Duodenal mucosa (tissue), 2 donors: ENCODE measurements at regions not wholly inside any gene's neighbourhood (a gene's known extent, or its start where the extent isn't known, plus 50 kb on each side); places are given as distances from the start of the nearest gene placed in this dataset.
"Not testable (repeated sequence)": the region's sequence is repeated elsewhere in the genome, so short reads cannot be mapped to it uniquely, and the experiment has no call there.

Source experiments
- H3K27ac ChIP-seq: one replicate; pipeline ENCODE4 v1.7.0; 2013; ENCODE audit warnings: low read depth, low read length
- H3K27me3 ChIP-seq, 2 donors: one replicate each; pipeline ENCODE4 v1.7.0; 2013; ENCODE audit warnings: low read length in 2 of 2, control low read depth in 1 of 2; ENCODE audit not compliant: insufficient read depth in 2 of 2, control insufficient read depth in 1 of 2
- H3K36me3 ChIP-seq, 2 donors: one replicate each; pipeline ENCODE4 v1.7.0; 2013; ENCODE audit warnings: low read length in 2 of 2, control low read depth in 1 of 2; ENCODE audit not compliant: insufficient read depth in 2 of 2, control insufficient read depth in 1 of 2
- H3K4me1 ChIP-seq, 2 donors: one replicate each; pipeline ENCODE4 v1.7.0; 2013; ENCODE audit warnings: low read length in 2 of 2, control low read depth in 1 of 2; ENCODE audit not compliant: insufficient read depth in 2 of 2, control insufficient read depth in 1 of 2
- H3K4me3 ChIP-seq, 2 donors: one replicate each; pipeline ENCODE4 v1.7.0; 2013; ENCODE audit warnings: low read length in 2 of 2, low read depth in 1 of 2
- H3K9ac ChIP-seq, 2 donors: one replicate each; pipeline ENCODE4 v1.7.0; 2013; ENCODE audit warnings: low read length in 2 of 2, low read depth in 1 of 2
- H3K9me3 ChIP-seq, 2 donors: one replicate each; pipeline ENCODE4 v1.7.0; 2013; ENCODE audit warnings: low read length in 2 of 2, control low read depth in 1 of 2; ENCODE audit not compliant: control insufficient read depth in 1 of 2

- Histone ChIP-seq H3K4me1 (no peaks in the 10 kb centered on the region), H3K27me3 (no peaks in the 10 kb centered on the region), H3K36me3 (no peaks in the 10 kb centered on the region), H3K27ac (no peak overlapping the region), H3K9me3 (peaks cover 12 to 14% of the 10 kb centered on the region in 2 donors), H3K4me3 (no peak overlapping the region), H3K9ac (no peak overlapping the region)
Measured at GRCh38 chr13:63463782-63464610, 2048.3 kb upstream of the PCDH20 start.

DNA sequence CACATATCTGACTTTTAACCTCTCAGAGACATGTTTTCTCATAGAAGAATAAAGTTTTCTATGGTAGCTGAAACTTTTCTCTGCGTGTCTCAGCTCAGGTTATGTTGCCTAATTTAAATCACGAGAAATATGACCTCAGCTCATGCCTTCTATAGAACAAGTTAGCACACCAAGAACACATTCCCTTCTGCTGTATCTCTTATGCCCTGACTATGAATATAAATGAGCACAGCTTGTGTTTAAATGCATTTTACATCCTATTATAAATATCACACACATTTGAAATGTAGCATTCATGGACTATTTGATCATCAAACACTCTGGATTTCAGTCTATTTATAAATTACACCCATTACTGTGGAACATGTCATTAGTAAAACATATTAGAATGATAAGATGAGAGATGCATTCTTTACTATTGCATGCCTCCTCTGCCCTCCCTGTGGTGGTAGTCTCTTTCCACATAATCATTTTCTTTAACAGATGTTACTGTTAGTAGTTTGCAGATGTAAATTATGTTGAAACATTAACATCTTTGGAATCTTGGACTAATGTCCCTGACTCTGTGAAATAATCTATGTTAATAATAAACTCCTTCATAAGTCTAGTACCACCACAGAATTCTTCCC lies 2044.9 kb upstream of the PCDH20 start:
- H3K4me1 ChIP-seq: no peaks in the 10 kb centered on the region
- H3K36me3 ChIP-seq: no peaks in the 10 kb centered on the region
- no peak overlapping the region for H3K4me3 ChIP-seq
- H3K27ac ChIP-seq: no peak overlapping the region
- peaks cover 6 to 12% of the 10 kb centered on the region in 2 donors for H3K9me3 ChIP-seq
- no peak overlapping the region for H3K9ac ChIP-seq
- H3K27me3 ChIP-seq: no peaks in the 10 kb centered on the region

GRCh38 chr13:63457186-63457585 lies 2041.5 kb upstream of the PCDH20 start:
- no peaks in the 10 kb centered on the region for H3K4me1 ChIP-seq
- no peaks in the 10 kb centered on the region for H3K27me3 ChIP-seq
- H3K27ac ChIP-seq: no peak overlapping the region
- peaks cover 0 to 2% of the 10 kb centered on the region in 2 donors for H3K9me3 ChIP-seq
- H3K36me3 ChIP-seq: no peaks in the 10 kb centered on the region
- H3K4me3 ChIP-seq: no peak overlapping the region
- no peak overlapping the region for H3K9ac ChIP-seq

DNA sequence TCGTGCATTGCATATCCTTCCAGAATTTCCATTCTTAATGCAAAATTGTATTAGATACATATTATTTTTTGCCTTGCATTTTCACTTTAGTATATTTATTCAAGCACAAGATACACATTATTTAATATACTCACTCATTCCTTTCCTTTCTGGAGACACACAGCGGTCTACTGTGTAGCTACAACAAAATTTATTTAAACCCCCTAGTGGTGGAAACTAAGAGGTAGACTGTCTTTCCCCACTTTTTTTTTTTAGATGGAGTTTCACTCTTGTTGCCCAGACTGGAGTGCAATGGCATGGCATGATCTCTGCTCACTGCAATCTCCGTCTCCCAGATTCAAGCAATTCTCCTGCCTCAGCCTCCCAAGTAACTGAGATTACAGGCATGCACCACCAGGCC lies 2040.3 kb upstream of the PCDH20 start:
- H3K4me3 ChIP-seq: no peak overlapping the region
- no peaks in the 10 kb centered on the region for H3K36me3 ChIP-seq
- H3K27me3 ChIP-seq: no peaks in the 10 kb centered on the region
- H3K27ac ChIP-seq: no peak overlapping the region
- no peak overlapping the region for H3K9ac ChIP-seq
- H3K9me3 ChIP-seq: peaks cover 0 to 2% of the 10 kb centered on the region in 2 donors
- no peaks in the 10 kb centered on the region for H3K4me1 ChIP-seq

- H3K27ac ChIP-seq: no peak overlapping the region
- H3K9ac ChIP-seq: no peak overlapping the region
- H3K4me3 ChIP-seq: no peak overlapping the region
- H3K4me1 ChIP-seq: no peaks in the 10 kb centered on the region
- no peaks in the 10 kb centered on the region for H3K9me3 ChIP-seq
- H3K36me3 ChIP-seq: no peaks in the 10 kb centered on the region
- no peaks in the 10 kb centered on the region for H3K27me3 ChIP-seq
Measured at GRCh38 chr13:63449550-63449949, 2033.9 kb upstream of the PCDH20 start.

DNA sequence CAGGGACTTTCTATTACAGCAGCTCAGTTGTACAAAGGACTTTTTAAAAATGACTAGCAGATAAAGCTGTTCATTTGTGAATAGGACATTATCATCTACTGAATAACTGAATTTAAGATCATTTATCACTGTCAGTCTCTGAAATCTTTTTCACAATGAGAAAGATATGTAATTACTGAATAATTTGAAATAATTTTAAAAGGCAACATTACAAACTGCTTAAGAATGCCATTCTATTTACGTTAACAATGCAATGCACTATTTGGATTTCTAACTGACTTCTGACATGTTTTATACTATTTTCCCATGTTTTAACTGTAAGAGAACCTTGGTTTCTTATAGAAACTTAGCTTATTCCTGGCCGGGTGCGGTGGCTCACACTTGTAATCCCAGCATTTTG lies 2033.0 kb upstream of the PCDH20 start:
- H3K36me3 ChIP-seq: no peaks in the 10 kb centered on the region
- no peaks in the 10 kb centered on the region for H3K9me3 ChIP-seq
- H3K9ac ChIP-seq: no peak overlapping the region

DNA sequence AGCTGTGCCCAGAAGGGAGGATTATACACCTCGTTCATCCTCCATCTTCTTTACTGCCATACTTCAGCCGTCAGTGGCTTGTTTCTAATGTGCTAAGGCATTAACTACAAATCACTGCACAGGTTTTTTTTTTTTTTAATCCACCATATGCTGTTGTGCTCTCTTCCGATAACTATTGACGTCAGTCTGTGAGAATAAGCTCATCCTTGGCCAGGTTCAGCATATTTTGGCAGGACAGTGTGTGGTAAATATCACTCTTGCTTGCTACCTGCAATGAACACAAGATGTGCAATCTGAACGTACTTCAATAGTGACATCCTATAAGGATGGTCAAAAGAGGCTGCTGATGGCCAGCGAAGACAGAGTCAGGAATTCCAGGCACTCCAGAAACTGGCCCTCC lies 2030.7 kb upstream of the PCDH20 start:
- H3K4me3 ChIP-seq: no peak overlapping the region
- H3K36me3 ChIP-seq: no peaks in the 10 kb centered on the region
- H3K27me3 ChIP-seq: no peaks in the 10 kb centered on the region
- H3K9ac ChIP-seq: no peak overlapping the region
- H3K27ac ChIP-seq: no peak overlapping the region
- peaks cover 0 to 5% of the 10 kb centered on the region in 2 donors for H3K9me3 ChIP-seq
- no peaks in the 10 kb centered on the region for H3K4me1 ChIP-seq

More for the DNA sequence above, 2033.0 kb upstream of the PCDH20 start:
- Histone ChIP-seq H3K4me1 (no peaks in the 10 kb centered on the region), H3K4me3 (no peak overlapping the region), H3K27ac (no peak overlapping the region), H3K27me3 (no peaks in the 10 kb centered on the region)

DNA sequence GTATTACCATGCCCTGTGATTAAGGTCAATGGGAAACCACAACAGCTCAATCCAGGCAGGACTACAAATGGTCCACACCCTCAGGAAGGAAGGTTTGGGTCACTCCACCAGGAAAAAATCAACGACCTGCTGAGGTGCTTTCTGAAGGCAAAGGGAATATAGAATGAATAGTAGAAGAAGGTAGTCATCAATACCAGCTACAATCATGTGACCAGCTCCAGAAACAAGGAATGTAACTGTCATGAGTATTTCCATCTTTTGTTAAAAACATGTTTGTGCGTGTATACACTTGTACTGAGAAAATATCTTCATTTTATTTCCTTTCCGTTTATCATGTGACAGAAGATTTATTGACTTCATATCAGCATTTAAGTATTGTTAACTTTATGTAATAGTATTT lies 2028.6 kb upstream of the PCDH20 start:
- not testable (repeated sequence) for H3K9ac ChIP-seq, H3K4me1 ChIP-seq, H3K4me3 ChIP-seq, H3K27ac ChIP-seq, H3K27me3 ChIP-seq, H3K36me3 ChIP-seq
- H3K9me3 ChIP-seq: peaks cover 0 to 14% of the 10 kb centered on the region in 2 donors

GRCh38 chr13:63438951-63439350 lies 2023.3 kb upstream of the PCDH20 start:
- Histone ChIP-seq H3K4me3 (no peak overlapping the region), H3K27ac (no peak overlapping the region), H3K9ac (no peak overlapping the region), H3K36me3 (no peaks in the 10 kb centered on the region), H3K4me1 (no peaks in the 10 kb centered on the region), H3K9me3 (peaks cover 11 to 17% of the 10 kb centered on the region in 2 donors), H3K27me3 (no peaks in the 10 kb centered on the region)

DNA sequence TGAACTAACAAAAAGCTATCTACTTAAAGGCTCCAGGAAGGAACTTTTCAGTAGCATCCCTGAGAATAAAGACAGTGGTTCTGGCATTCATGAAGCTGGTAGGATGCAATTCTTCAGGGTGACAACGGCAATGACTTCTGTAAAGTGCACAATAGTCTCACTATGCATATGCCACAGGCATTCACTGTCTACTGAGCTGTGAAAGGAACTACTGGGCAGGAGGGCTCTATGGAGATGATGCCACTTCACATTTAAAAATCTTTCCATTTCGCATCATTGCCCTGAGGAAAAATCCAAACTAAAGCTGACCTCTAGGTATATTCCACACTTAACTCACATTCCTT lies 2020.6 kb upstream of the PCDH20 start:
- Histone ChIP-seq H3K9ac (no peak overlapping the region), H3K27me3 (no peaks in the 10 kb centered on the region), H3K36me3 (no peaks in the 10 kb centered on the region), H3K27ac (no peak overlapping the region), H3K4me3 (no peak overlapping the region), H3K9me3 (peaks cover 11 to 13% of the 10 kb centered on the region in 2 donors), H3K4me1 (no peaks in the 10 kb centered on the region)
